GM19395 (cell line): ENCODE measurements at regions not wholly inside any gene's neighbourhood (a gene's known extent, or its start where the extent isn't known, plus 50 kb on each side); places are given as distances from the start of the nearest gene placed in this dataset.
"Not testable (repeated sequence)": the region's sequence is repeated elsewhere in the genome, so short reads cannot be mapped to it uniquely, and the experiment has no call there.

Experiments
- ATAC-seq: cut with Tn5 transposase; IDR thresholded peaks from one replicate; pipeline ENCODE4 v1.9.1; 2021; ENCODE audit warnings: mild to moderate bottlenecking, moderate library complexity; ENCODE audit not compliant: unreplicated experiment

GRCh38 chr3:106425026-106425425 lies 556.2 kb upstream of the CBLB start:
- no peak for ATAC-seq

GRCh38 chr3:106425916-106426315 lies 557.1 kb upstream of the CBLB start:
- no peak for ATAC-seq

- ATAC-seq, result no peak
These were observed 559.8 kb upstream of the CBLB start for GRCh38 chr3:106428565-106428994.

DNA sequence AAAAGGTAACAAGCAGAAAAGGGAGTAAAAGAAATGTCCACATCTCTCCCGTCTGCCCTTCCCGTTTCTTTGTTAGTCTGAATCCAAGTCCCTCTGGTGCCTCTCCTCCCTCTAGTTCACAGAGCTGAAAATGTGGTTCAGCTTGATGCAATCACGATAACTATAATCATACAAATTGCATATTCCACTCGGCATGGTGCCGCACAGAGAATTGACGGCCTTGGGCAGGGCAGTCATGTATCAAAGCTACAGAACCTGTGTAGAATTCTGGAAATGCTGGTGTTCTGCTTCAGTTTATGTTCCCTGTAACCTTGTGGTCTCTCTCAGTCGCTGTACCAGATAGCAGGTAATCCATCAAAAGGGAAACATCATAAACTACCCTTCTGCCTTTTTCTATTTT lies 562.9 kb upstream of the CBLB start:
- ATAC-seq, result no peak

DNA sequence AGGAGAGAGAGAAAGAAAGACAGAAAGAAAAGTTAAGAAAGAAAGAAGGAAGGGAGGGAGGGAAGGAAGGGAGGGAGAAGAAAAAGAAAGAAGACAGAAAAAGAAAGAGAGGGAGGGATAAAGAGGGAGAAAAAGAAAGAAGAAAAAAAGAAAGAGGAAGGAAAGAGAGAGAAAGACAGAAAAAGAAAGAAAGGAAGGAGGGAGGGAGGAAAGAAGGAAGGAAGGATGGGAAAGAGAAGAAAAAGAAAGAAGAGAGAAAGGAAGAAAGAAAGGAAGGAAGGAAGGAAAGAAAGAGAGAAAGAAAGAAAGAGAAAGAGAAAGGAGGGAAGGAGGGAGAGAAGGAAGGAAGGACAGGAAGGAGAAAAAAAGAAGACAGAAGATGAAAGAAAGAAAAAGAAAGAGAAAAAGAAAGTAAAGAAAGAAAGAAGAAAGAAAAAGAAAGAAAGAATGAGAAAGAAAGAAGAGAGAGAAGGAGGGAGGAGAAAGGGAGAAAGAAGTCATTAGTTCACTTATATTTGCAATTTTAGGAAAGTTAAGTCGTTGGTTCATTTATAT lies 567.2 kb upstream of the CBLB start:
- no peak for ATAC-seq

DNA sequence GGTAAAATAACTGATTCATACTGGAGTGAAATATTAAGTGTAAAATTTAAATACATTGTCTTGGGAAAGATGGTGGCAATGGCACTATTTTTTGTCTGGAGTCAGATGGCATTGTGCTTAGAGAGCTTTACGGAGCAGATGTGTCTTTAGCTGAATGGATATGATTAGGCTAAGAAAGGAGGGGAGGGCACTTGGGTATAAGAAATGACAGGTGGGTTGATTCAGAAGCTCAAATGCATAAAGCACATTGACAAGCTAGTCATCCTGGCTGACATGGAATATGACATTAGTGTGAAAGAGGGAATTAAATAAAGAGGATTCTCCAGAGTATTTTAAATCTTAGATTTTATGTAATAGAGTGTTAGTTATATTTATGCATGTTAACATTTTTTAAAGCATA lies 570.1 kb upstream of the CBLB start:
- no peak for ATAC-seq

DNA sequence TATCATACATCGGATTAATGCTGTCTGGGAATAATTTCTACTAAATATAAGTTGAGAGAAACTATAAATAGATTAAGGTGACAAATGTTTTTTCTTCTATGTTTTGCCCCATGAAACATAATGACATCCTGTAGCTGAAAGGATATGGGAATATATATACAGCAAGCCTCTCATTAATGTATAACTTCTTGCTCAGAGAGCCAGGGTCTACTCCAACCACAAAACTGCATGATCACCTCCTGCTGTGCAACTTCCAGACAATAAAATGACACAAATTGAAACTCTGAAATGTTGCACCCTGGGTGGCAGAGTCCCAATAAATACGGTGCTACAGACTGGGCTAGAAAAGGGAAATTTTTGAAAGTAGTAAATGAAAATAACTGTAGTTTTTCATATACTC lies 571.9 kb upstream of the CBLB start:
- ATAC-seq, result peak; percentile 66

GRCh38 chr3:106446271-106446670 lies 577.5 kb upstream of the CBLB start:
- ATAC-seq, result no peak

DNA sequence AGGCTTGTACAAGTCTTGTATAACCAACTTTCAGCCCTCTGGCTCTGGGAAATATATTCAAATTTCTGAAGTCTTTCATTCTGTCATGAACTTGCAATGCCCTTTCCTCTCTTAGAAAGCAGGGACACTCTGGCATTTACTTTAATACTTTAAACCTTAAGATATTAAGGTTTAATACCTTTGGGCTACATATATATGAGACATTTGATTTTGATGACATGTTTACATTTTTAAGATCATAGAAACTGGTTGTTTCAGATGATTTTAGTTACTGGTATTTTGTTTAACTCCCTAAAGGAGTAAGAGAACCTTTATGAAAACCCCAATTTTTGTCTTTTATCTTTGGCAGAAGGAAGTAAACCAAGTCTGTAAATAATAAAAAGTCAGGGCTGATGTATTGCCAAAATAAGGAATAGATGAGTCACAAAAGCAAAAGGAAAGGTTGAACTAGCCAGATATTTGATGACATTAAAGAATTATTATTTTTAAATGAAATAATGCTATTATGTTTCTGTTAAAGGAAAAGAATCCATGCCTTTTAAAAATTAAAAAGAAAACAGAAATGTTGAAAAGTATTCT lies 579.0 kb upstream of the CBLB start:
- ATAC-seq, result no peak

DNA sequence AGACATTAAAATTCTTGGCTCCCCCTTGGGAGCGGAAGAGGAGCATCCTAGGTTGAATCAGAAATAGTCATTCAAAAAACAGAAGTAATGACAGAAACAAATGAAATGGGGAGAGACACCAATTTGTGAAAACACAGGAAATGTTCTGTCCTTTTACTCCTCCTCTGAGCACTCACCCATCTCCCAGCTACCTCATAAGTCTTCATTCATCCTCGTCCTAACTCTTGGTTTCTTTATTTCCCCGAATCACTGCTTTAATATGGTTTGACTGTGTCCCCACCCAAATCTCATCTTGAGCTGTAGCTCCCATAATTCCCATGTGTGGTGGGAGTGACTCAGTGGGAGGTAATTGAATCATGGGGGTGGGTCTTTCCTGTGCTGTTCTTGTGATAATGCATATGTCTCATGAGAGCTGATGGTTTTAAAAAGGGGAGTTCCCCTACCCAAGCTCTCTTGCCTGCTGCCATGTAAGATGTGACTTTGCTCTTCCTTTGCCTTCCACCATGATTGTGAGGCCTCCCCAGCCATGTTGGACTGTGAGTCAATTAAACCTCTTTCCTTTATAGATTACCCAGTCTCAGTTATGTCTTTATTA lies 579.7 kb upstream of the CBLB start:
- ATAC-seq, result not testable (repeated sequence)

- no peak for ATAC-seq
These were observed 583.3 kb upstream of the CBLB start for GRCh38 chr3:106452096-106452495.

GRCh38 chr3:106454497-106454896 lies 585.7 kb upstream of the CBLB start:
- no peak for ATAC-seq

- peak; percentile 96 for ATAC-seq
These were observed 588.7 kb upstream of the CBLB start for GRCh38 chr3:106457281-106458180.

GRCh38 chr3:106458952-106459351 lies 590.1 kb upstream of the CBLB start:
- ATAC-seq, result no peak

- no peak for ATAC-seq
These were observed 598.1 kb upstream of the CBLB start for GRCh38 chr3:106466881-106467280.

DNA sequence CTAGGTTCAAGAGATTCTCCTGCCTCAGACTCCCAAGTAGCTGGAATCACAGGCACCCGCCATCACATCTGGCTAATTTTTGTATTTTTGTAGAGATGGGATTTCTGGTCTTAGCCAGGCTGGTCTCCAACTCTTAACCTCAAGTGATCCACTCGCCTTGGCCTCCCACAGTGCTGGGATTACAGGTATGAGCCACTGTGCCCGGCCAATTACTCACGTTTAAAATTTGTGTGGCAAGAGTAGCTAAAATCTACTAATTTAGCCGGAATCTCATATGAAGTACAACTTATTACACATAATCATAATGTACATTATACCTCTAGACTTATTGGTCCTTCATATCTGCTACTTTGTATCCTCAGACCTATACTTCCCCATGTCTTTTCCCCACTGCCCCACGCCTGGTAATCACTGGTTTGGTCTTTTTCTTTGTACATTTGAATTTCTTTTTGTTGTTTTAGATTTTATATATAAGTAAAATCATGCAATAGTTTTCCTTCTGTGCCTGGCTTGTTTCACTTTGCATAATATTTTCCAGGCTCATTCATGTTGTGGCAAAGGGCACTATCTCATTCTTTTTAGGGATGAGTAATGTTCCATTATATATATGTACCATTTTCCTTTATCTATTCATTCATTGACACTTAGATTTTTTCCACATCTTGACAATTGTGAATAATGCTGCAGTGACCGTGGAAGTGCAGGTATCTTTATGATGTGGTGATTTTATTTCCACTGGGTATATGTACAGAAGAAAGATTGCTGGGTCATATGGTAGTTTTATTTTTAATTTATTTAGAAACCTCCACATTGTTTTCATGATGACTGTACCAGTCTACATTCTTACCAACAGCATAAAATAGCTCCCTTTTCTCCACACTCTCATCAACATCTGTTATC lies 605.0 kb upstream of the CBLB start:
- no peak for ATAC-seq

DNA sequence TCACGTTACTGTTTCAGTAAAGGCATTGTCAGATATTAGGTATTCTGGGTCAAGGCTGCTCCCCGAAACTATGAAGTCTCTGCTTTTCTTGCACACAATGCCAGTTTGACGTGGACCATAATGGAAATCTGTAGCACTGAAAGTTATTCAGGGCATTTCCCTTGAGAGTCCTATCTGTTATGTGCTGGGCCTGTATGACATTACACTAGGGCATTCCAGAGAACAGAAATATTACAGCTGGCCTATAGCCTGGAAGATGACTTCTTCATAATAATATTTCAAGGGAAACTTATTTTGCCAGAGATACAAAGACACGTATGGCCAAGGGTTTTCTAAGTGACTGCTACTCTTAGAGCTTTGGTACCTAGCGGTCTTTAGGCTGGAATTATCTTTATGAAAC lies 613.6 kb upstream of the CBLB start:
- ATAC-seq, result no peak

- no peak for ATAC-seq
These were observed 616.4 kb upstream of the CBLB start for GRCh38 chr3:106485217-106485616.

- ATAC-seq, result no peak
These were observed 617.0 kb upstream of the CBLB start for GRCh38 chr3:106485802-106486201.

- not testable (repeated sequence) for ATAC-seq
These were observed 618.3 kb upstream of the CBLB start for GRCh38 chr3:106486945-106487639.
